Transverse colon (tissue), 4 donors: ENCODE measurements at regions not wholly inside any gene's neighbourhood (a gene's known extent, or its start where the extent isn't known, plus 50 kb on each side); places are given as distances from the start of the nearest gene placed in this dataset.

Experiments used
- DNase-seq: peaks from one replicate; pipeline ENCODE4 v3.0.0-alpha.2; 2019
- H3K27ac ChIP-seq, 4 donors: fragments of 200-600 bp; sonication (generic); 2 replicates each; pipeline ENCODE4 v1.5.1; 2016 to 2018; ENCODE audit warnings: inconsistent platforms in 4 of 4
- H3K27me3 ChIP-seq: fragments of 200-600 bp; sonication (generic); 2 replicates; pipeline ENCODE4 v1.5.1; 2017; ENCODE audit warnings: inconsistent platforms
- H3K36me3 ChIP-seq, 4 donors: fragments of 200-600 bp; sonication (generic); 2 replicates each; pipeline ENCODE4 v1.5.1; 2017 to 2019; ENCODE audit warnings: inconsistent platforms in 4 of 4
- H3K4me1 ChIP-seq, 4 donors: fragments of 200-600 bp; sonication (generic); 2 replicates each; pipeline ENCODE4 v1.5.1; 2017 to 2020; ENCODE audit warnings: inconsistent platforms in 4 of 4
- H3K4me3 ChIP-seq, 4 donors: fragments of 200-600 bp; sonication (generic); 1 replicate in 1 of 4; 2 replicates in 3 of 4; pipeline versions ENCODE4 v1.5.1 to v1.6.1; 2017 to 2019; ENCODE audit warnings: inconsistent platforms in 4 of 4
- H3K9me3 ChIP-seq, 2 donors: fragments of 200-600 bp; sonication (generic); 2 replicates each; pipeline ENCODE4 v1.5.1; 2017 to 2019; ENCODE audit warnings: inconsistent platforms in 2 of 2
- CTCF ChIP-seq, 5 experiments: fragments of 200-600 bp in 3 of 5; fragments of 450-650 bp in 2 of 5; sonication (generic) in 3 of 5; IDR thresholded peaks; 1 replicate in 2 of 5; 2 replicates in 3 of 5; pipeline ENCODE4 v1.5.1; 2016 to 2017; ENCODE audit warnings: antibody characterized with exemption in 5 of 5, inconsistent platforms in 3 of 5, mild to moderate bottlenecking in 2 of 5, moderate library complexity in 1 of 5
- EP300 ChIP-seq: sonication (generic); formaldehyde crosslinking; IDR thresholded peaks from one replicate; pipeline ENCODE4 v1.6.1; 2017; ENCODE audit warnings: antibody characterized with exemption, low read depth
- POLR2A ChIP-seq: fragments of 450-650 bp; IDR thresholded peaks from one replicate; pipeline ENCODE4 v1.6.1; 2016; ENCODE audit warnings: antibody characterized with exemption, mild to moderate bottlenecking, moderate library complexity
- POLR2AphosphoS5 ChIP-seq, 3 donors: sonication (generic); formaldehyde crosslinking; IDR thresholded peaks; one replicate each; pipeline ENCODE4 v1.6.1; 2016; ENCODE audit warnings: antibody characterized with exemption in 3 of 3
- WGBS, 2 donors: methylation state at CpG; one replicate each; pipeline ENCODE4 v1.1.5; 2018; ENCODE audit warnings: low coverage in 1 of 2; 5-methylcytosine and 5-hydroxymethylcytosine counted together
- in situ Hi-C, 4 donors: fragments of 200-750 bp; cut with MboI; loops; one replicate each; pipeline versions ENCODE4 v1.15.0 to v1.15.1; 2017; ENCODE audit warnings: low sequenced_read_pairs in 3 of 4, low pct_ligation_motif_present in 1 of 4, low pct_unique_long_range_greater_than_20kb in 1 of 4
- intact Hi-C: fragments of 100-400 bp; cut with DNase I; formaldehyde crosslinking; loops from one replicate; pipeline ENCODE4 v1.15.1; 2023; ENCODE audit warnings: low total_unique reads

GRCh38 chr5:163022582-163023128 is 414.7 kb upstream of the CCNG1 start:
- Histone ChIP-seq H3K9me3 (no peaks in the 10 kb centered on the region), H3K4me1 (no peaks in the 10 kb centered on the region), H3K27ac (no peak overlapping the region), H3K27me3 (no peaks in the 10 kb centered on the region), H3K4me3 (no peak overlapping the region), H3K36me3 (no peaks in the 10 kb centered on the region)
- intact Hi-C loops (no loop called here), in situ Hi-C loops (no loop called here)
- no peak for DNase-seq
- no peak for TF ChIP-seq CTCF (IDR thresholded peaks at IDR 0.05)
- no peak for TF ChIP-seq EP300
- TF ChIP-seq POLR2AphosphoS5 (IDR thresholded peaks at IDR 0.05) = no peak
- no peak for TF ChIP-seq POLR2A
- WGBS, 2 donors = 76 to 88% methylated on average over 1 of the region's 1 CpG

GRCh38 chr5:163023846-163024245 is 413.5 kb upstream of the CCNG1 start:
- H3K9me3 ChIP-seq = no peaks in the 10 kb centered on the region
- no peak overlapping the region for H3K27ac ChIP-seq
- WGBS, 2 donors = 55 to 67% methylated on average over 1 to 2 of the region's 2 CpGs
- H3K4me1 ChIP-seq = no peaks in the 10 kb centered on the region
- in situ Hi-C loops = no loop called here
- no peak overlapping the region for H3K4me3 ChIP-seq
- H3K27me3 ChIP-seq = no peaks in the 10 kb centered on the region
- no peaks in the 10 kb centered on the region for H3K36me3 ChIP-seq
- DNase-seq = no peak
- intact Hi-C loops = no loop called here
- TF ChIP-seq CTCF (IDR thresholded peaks at IDR 0.05) (no peak), POLR2A (no peak), EP300 (no peak), POLR2AphosphoS5 (IDR thresholded peaks at IDR 0.05) (no peak)

- in situ Hi-C loops (no loop called here), intact Hi-C loops (no loop called here)
- no peaks in the 10 kb centered on the region for H3K36me3 ChIP-seq
- DNase-seq = no peak
- no peak overlapping the region for H3K4me3 ChIP-seq
- H3K4me1 ChIP-seq = no peaks in the 10 kb centered on the region
- no peaks in the 10 kb centered on the region for H3K27me3 ChIP-seq
- no peak for TF ChIP-seq POLR2A
- TF ChIP-seq CTCF (IDR thresholded peaks at IDR 0.05) = no peak
- TF ChIP-seq POLR2AphosphoS5 (IDR thresholded peaks at IDR 0.05) = no peak
- no peak for TF ChIP-seq EP300
- H3K9me3 ChIP-seq = no peaks in the 10 kb centered on the region
- H3K27ac ChIP-seq = no peak overlapping the region
- WGBS, 2 donors = 65 to 70% methylated on average over 7 of the region's 7 CpGs
Observed at GRCh38 chr5:163024936-163025335, 412.5 kb upstream of the CCNG1 start.

GRCh38 chr5:163033656-163034055 is 403.7 kb upstream of the CCNG1 start:
- in situ Hi-C loops = no loop called here
- intact Hi-C loops = no loop called here
- DNase-seq = no peak
- Histone ChIP-seq H3K9me3 (no peaks in the 10 kb centered on the region), H3K36me3 (no peaks in the 10 kb centered on the region), H3K4me1 (no peaks in the 10 kb centered on the region), H3K4me3 (no peak overlapping the region), H3K27me3 (no peaks in the 10 kb centered on the region), H3K27ac (no peak overlapping the region)
- no peak for TF ChIP-seq EP300
- no peak for TF ChIP-seq CTCF (IDR thresholded peaks at IDR 0.05)
- no peak for TF ChIP-seq POLR2AphosphoS5 (IDR thresholded peaks at IDR 0.05)
- no peak for TF ChIP-seq POLR2A
- WGBS, 2 donors = 32 to 33% methylated on average over 3 of the region's 3 CpGs
